HG03095 (cell line): ENCODE measurements at regions not wholly inside any gene's neighbourhood (a gene's known extent, or its start where the extent isn't known, plus 50 kb on each side); places are given as distances from the start of the nearest gene placed in this dataset.
"Not testable (repeated sequence)": the region's sequence is repeated elsewhere in the genome, so short reads cannot be mapped to it uniquely, and the experiment has no call there.

Source experiments
- ATAC-seq: cut with Tn5 transposase; IDR thresholded peaks from one replicate; pipeline ENCODE4 v1.9.1; 2021; ENCODE audit warnings: moderate library complexity; ENCODE audit not compliant: unreplicated experiment

DNA sequence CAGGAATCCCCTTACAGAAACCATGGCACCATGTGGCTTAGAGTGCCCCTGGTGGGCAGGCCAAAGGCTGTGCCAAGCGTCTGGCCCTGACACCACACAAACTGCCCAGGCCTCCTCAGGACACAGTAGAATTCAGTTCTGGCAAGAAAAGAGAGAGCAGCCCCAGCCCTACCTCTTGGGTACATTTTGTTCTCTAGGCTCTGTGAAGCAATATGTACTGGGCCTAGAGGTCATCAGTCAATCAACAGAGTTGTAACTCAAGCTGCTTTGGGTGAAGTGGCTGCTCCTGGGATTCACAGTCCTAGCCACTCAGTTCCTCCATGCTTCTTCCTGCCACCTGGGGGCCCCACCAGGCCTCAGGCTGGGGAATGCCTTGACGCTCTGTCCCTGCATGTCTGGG lies 158.1 kb upstream of the MAMLD1 start:
- ATAC-seq = no peak

DNA sequence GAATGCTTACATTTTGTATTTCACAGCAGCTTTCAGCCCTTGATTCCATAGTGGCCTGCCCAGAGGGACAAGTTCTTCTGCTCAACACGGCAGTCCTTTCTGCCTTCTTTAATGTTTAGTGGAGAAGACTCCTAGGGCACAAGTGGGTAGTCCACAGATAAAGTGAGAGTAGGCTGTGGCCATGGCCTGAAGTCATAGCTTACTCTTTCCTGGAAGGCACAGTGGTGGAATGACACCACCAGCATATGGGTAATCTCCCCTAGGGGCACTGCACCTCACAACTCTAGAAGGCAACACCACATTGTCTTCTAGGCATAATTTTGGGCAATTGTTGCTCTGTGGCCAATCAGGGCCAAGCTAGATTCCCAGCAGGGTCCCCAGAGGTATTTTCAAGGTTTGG lies 155.4 kb upstream of the MAMLD1 start:
- ATAC-seq = no peak

DNA sequence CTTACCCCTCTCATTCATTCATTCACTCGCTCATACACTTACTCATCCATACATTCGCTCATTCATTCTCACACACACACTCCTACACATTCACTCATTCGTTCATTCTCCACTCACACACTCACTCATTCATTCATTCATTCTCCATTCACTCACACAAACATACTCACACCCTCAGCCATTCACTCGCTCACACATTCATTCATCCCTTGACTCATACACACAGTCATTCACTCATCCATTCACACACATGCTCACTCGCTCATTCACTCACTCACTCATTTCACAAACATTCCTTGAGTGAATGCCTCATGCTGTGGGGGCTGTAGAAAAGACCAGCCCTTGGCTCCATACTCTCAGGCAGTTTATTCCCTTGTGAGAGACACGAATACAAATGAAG lies 151.1 kb upstream of the MAMLD1 start:
- no peak for ATAC-seq

- no peak for ATAC-seq
Measured at GRCh38 chrX:150212672-150213480, 150.2 kb upstream of the MAMLD1 start.

- no peak for ATAC-seq
Measured at GRCh38 chrX:150213481-150214030, 149.6 kb upstream of the MAMLD1 start.

DNA sequence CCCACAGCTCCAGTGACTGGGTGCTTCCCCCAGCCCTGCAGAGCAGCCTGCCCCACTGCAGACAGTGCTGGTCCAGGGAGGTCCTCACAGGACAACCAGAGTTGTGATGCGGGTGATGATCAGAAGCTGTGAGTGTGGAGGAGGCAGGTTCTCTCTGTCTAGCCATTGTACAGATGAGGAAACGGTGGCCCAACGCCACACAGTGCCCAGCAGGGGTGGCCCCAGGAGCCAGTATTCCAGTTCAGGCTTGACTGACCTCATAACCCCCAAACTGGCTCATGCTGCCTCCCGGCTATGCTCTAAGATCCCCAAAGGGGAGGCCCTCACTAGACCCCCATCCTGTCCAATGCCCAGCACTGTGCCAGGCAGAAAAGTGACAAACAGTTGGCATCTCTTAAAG lies 147.1 kb upstream of the MAMLD1 start:
- not testable (repeated sequence) for ATAC-seq

GRCh38 chrX:150216716-150217115 lies 146.4 kb upstream of the MAMLD1 start:
- ATAC-seq = no peak

DNA sequence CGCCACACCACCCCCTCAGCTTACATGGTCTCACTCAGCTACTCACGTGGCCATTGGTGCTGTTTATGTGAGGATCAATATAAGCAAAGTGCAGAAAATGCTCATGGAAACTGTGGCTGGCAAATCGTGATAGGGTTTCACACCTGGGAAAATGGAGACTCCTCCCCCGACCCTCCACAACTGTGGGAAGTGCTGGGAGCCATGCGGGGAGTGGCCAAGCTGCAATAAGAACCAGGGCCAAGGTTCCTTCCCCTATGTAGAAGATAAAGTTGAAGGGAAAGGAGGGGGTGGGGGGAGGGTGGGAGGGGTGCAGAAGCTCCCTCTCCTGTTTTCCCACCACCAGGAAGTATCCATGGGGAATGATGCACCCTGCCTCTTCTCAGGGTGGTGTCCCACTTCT lies 145.5 kb upstream of the MAMLD1 start:
- no peak for ATAC-seq

- no peak for ATAC-seq
Measured at GRCh38 chrX:150219374-150220185, 143.5 kb upstream of the MAMLD1 start.

GRCh38 chrX:150223176-150224015 lies 139.7 kb upstream of the MAMLD1 start:
- no peak for ATAC-seq

- ATAC-seq = no peak
Measured at GRCh38 chrX:150224676-150225075, 138.4 kb upstream of the MAMLD1 start.

DNA sequence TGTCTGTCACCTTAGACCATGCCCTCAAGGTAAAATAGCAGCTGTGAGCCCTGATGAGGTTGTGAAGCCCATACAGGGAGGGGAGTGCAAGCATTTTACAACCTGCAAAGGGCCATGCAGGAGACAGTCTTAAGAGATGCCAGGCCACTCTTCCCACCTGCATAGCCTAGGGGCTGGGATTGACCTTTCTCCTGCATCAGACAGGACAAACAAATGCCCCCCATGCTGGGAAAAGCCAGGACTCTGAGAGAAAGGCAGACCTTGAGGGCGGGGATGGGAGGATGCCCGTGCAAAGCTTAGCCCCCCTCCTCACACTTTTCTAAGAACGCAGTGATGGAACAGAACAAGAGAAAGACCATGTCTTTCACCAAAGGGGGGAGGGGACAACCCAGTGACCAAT lies 137.9 kb upstream of the MAMLD1 start:
- no peak for ATAC-seq

GRCh38 chrX:150225756-150226155 lies 137.4 kb upstream of the MAMLD1 start:
- no peak for ATAC-seq

DNA sequence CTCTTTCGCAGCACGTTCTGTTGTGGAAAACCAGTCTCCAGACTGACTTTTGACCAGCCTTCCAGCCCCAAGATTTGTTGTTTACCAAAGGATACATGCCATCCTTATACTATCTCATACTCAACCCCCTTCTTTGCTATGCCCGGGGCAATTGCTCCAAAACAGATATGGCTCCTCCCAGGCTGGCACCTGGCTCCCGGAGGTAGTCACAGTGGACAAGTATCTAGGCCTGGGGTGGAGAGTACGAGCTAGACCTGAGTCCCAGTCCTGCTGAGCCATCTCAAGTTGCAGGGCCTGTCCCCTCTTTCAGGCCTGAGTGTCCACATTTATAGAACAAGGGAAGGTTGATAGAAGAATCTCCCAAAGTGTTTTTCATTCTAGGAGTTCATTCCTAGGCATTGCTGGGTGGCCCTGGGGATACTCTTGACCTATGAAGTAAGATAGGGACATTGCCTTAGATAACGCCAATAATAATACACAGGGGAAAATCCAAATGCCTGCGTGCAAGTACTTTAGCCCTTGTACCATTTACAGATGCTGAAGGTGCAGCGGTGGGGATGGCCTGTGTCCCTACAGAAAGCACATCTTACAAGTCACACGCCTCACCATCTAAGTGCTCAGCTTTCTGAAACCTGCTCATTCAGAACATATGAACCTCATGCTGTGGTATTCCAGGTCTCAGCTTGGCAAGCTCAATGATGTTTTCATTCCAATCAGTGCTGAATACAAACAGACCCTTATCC lies 136.7 kb upstream of the MAMLD1 start:
- no peak for ATAC-seq

- ATAC-seq = no peak
Measured at GRCh38 chrX:150227321-150227860, 135.7 kb upstream of the MAMLD1 start.

- no peak for ATAC-seq
Measured at GRCh38 chrX:150227873-150228410, 135.2 kb upstream of the MAMLD1 start.

- ATAC-seq = no peak
Measured at GRCh38 chrX:150228431-150228830, 134.7 kb upstream of the MAMLD1 start.

DNA sequence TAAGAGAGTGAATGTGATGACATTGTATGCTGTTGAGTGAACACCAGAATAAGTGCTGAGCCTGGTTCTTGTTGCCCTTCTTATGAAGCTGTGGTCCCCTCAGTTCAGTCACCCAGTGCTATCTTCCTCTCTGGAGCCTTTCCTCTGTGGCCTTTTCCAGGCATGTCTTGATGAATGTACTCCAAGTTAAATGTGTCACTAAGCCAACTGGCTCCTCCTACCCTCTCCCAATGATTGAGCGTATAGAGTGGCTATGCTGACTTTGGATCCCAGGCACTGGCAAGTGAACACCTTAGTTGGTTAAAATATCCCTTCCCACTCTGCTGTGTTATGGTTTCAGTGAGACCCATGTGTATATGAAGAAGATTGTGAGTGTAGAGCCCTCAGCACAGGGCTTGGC lies 134.1 kb upstream of the MAMLD1 start:
- no peak for ATAC-seq

DNA sequence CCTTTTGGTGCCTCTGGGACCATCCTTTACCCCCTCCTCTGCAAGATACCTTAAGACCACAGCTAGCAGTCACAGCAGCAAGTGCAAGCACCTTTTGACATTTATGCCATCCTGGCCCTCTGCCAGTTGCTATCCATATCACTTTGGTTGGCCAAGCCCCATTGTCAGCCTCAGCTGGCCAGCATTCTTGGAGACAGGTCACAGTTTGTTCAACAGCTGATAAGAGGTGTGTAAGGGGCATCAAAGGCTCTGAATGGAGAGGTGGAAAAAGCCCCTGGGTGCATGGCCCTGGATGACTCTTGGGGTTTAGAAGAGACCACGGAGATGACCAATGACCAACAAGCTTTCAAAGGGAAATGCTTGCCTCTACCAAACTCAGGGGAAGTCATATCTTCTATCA lies 133.6 kb upstream of the MAMLD1 start:
- ATAC-seq = no peak

DNA sequence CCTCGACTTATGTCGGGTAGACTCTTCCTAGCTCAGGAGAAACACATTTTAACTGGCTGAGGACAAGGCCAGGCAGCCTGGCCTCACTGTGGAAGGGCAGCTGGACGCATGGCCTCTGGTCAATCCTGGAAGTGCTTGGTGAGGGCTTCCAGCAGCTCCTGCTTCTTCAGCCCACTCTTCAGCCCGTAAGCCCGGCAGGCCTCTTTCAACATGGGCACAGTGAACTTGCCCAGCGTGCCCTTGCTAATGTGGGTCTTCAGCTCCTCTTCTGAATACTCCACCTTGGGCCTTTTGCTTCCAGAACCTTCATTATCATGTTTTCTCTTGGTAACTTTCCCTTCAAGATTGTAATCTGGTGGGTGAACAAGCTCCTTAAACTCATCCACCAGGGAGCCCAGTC lies 132.2 kb upstream of the MAMLD1 start:
- ATAC-seq = not testable (repeated sequence)
